T-helper 17 cell (primary cell): ENCODE measurements at regions not wholly inside any gene's neighbourhood (a gene's known extent, or its start where the extent isn't known, plus 50 kb on each side); places are given as distances from the start of the nearest gene placed in this dataset.

Experiments used
- ATAC-seq: fragments of 150-1000 bp; cut with Tn5 transposase; 2 replicates; pipeline ENCODE4 v1.10.0; 2021; ENCODE audit warnings: mild to moderate bottlenecking, moderate library complexity
- DNase-seq, 3 donors: peaks; one replicate each; pipeline versions ENCODE4 v3.0.0 to v3.0.0-alpha.2; 2020 to 2021
- H3K9me3 ChIP-seq: one replicate; pipeline ENCODE4 v1.7.0; 2013; ENCODE audit warnings: low read length, mild to moderate bottlenecking; ENCODE audit not compliant: control insufficient read depth, poor library complexity, severe bottlenecking
- H3K27ac Mint-ChIP-seq: one replicate; pipeline ENCODE4 v1.8.0; 2022; ENCODE audit warnings: mild to moderate bottlenecking, moderate library complexity, mixed read lengths
- H3K27me3 Mint-ChIP-seq: one replicate; pipeline ENCODE4 v1.8.0; 2022; ENCODE audit warnings: mixed read lengths
- H3K36me3 Mint-ChIP-seq: one replicate; pipeline ENCODE4 v1.8.0; 2022; ENCODE audit warnings: low read depth, mixed read lengths
- H3K4me1 Mint-ChIP-seq: one replicate; pipeline ENCODE4 v1.8.0; 2022; ENCODE audit warnings: mild to moderate bottlenecking, mixed read lengths
- H3K4me3 Mint-ChIP-seq: one replicate; pipeline ENCODE4 v1.8.0; 2022; ENCODE audit warnings: mild to moderate bottlenecking, moderate library complexity, mixed read lengths

- H3K4me1 Mint-ChIP-seq = no peaks in the 10 kb centered on the region
- ATAC-seq (no peak), DNase-seq (no peak)
- no peaks in the 10 kb centered on the region for H3K9me3 ChIP-seq
- H3K27ac Mint-ChIP-seq = no peak overlapping the region
- no peak overlapping the region for H3K4me3 Mint-ChIP-seq
- no peaks in the 10 kb centered on the region for H3K36me3 Mint-ChIP-seq
- no peaks in the 10 kb centered on the region for H3K27me3 Mint-ChIP-seq
These were observed 447.0 kb upstream of the SMIM21 start for GRCh38 chr18:75874401-75875089.

- no peaks in the 10 kb centered on the region for H3K9me3 ChIP-seq
- H3K27me3 Mint-ChIP-seq = no peaks in the 10 kb centered on the region
- DNase-seq (no peak), ATAC-seq (no peak)
- no peaks in the 10 kb centered on the region for H3K4me1 Mint-ChIP-seq
- H3K4me3 Mint-ChIP-seq = no peak overlapping the region
- no peaks in the 10 kb centered on the region for H3K36me3 Mint-ChIP-seq
- no peak overlapping the region for H3K27ac Mint-ChIP-seq
These were observed 444.1 kb upstream of the SMIM21 start for GRCh38 chr18:75871596-75871995.

- ATAC-seq = no peak
- no peak for DNase-seq
- no peaks in the 10 kb centered on the region for H3K9me3 ChIP-seq
- Mint-ChIP-seq H3K36me3 (no peaks in the 10 kb centered on the region), H3K27me3 (peaks cover 9% of the 10 kb centered on the region), H3K4me3 (no peak overlapping the region), H3K27ac (no peak overlapping the region), H3K4me1 (no peaks in the 10 kb centered on the region)
These were observed 441.7 kb upstream of the SMIM21 start for GRCh38 chr18:75869162-75869561.

DNA sequence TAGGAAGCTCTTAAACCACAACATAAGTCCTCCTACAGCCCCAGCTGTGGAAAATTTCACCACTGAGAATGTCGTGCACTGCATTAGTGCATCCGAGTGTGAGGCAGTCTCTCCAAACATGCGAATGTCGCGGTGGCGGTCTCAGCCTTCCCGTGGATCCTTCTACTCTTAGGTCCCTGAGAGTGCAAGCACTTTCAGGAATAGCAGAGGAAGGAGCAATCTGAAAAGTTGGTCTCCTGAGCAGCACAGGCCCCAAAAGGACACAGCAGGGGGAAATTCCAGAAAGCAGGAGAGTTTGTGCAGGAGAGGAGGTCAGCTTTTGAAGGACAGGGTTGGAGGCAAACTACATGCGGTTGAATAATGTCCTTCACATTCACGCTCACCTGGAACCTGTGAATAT, 440.5 kb upstream of the SMIM21 start:
- ATAC-seq (no peak), DNase-seq (no peak)
- no peak overlapping the region for H3K27ac Mint-ChIP-seq
- H3K27me3 Mint-ChIP-seq = peaks cover 9% of the 10 kb centered on the region
- no peaks in the 10 kb centered on the region for H3K36me3 Mint-ChIP-seq
- no peaks in the 10 kb centered on the region for H3K4me1 Mint-ChIP-seq
- no peak overlapping the region for H3K4me3 Mint-ChIP-seq
- H3K9me3 ChIP-seq = no peaks in the 10 kb centered on the region

- Mint-ChIP-seq H3K36me3 (no peaks in the 10 kb centered on the region), H3K4me3 (no peak overlapping the region), H3K27ac (no peak overlapping the region), H3K4me1 (no peaks in the 10 kb centered on the region), H3K27me3 (peaks cover 16% of the 10 kb centered on the region)
- no peak for ATAC-seq
- DNase-seq = no peak
- H3K9me3 ChIP-seq = no peaks in the 10 kb centered on the region
These were observed 438.1 kb upstream of the SMIM21 start for GRCh38 chr18:75865639-75866038.

GRCh38 chr18:75864816-75865215, 437.3 kb upstream of the SMIM21 start:
- H3K9me3 ChIP-seq = no peaks in the 10 kb centered on the region
- Mint-ChIP-seq H3K4me1 (no peaks in the 10 kb centered on the region), H3K27ac (no peak overlapping the region), H3K27me3 (peaks cover 20% of the 10 kb centered on the region), H3K36me3 (no peaks in the 10 kb centered on the region), H3K4me3 (no peak overlapping the region)
- DNase-seq (no peak), ATAC-seq (no peak)

- no peak overlapping the region for H3K27ac Mint-ChIP-seq
- no peaks in the 10 kb centered on the region for H3K36me3 Mint-ChIP-seq
- H3K4me3 Mint-ChIP-seq = no peak overlapping the region
- peaks cover 25% of the 10 kb centered on the region for H3K27me3 Mint-ChIP-seq
- DNase-seq = no peak
- no peaks in the 10 kb centered on the region for H3K4me1 Mint-ChIP-seq
- H3K9me3 ChIP-seq = no peaks in the 10 kb centered on the region
- ATAC-seq = no peak
These were observed 436.2 kb upstream of the SMIM21 start for GRCh38 chr18:75863696-75864095.

DNA sequence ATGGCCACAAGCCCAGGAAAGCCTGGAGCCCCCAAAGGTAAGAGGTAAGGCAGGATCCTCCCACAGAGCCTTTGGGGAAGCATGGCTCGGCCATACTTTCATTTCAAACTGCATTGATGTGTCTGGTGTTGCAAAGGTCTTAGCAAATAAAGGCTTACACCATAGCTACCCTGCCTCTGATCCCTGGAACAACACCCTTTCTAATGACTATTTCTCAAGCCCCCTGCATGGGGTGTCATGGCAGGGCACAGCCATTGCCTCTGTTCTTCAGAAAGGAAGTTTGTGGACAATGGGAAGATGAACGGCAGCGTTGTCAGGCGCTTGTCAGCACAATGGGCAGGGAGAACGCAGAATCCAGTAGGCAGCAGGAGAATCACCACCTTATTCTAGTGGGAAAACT, 435.0 kb upstream of the SMIM21 start:
- DNase-seq = no peak
- ATAC-seq = no peak
- H3K9me3 ChIP-seq = no peaks in the 10 kb centered on the region
- Mint-ChIP-seq H3K4me1 (no peaks in the 10 kb centered on the region), H3K36me3 (no peaks in the 10 kb centered on the region), H3K27ac (no peak overlapping the region), H3K4me3 (no peak overlapping the region), H3K27me3 (peaks cover 25% of the 10 kb centered on the region)

- DNase-seq = no peak
- Mint-ChIP-seq H3K36me3 (no peaks in the 10 kb centered on the region), H3K4me3 (no peak overlapping the region), H3K27me3 (peaks cover 16% of the 10 kb centered on the region), H3K27ac (no peak overlapping the region), H3K4me1 (no peaks in the 10 kb centered on the region)
- H3K9me3 ChIP-seq = no peaks in the 10 kb centered on the region
- ATAC-seq = no peak
These were observed 432.7 kb upstream of the SMIM21 start for GRCh38 chr18:75860166-75860565.

- H3K4me1 Mint-ChIP-seq = no peaks in the 10 kb centered on the region
- no peak for ATAC-seq
- no peak overlapping the region for H3K4me3 Mint-ChIP-seq
- peaks cover 16% of the 10 kb centered on the region for H3K27me3 Mint-ChIP-seq
- H3K9me3 ChIP-seq = no peaks in the 10 kb centered on the region
- no peaks in the 10 kb centered on the region for H3K36me3 Mint-ChIP-seq
- no peak for DNase-seq
- H3K27ac Mint-ChIP-seq = no peak overlapping the region
These were observed 432.0 kb upstream of the SMIM21 start for GRCh38 chr18:75859533-75859932.

DNA sequence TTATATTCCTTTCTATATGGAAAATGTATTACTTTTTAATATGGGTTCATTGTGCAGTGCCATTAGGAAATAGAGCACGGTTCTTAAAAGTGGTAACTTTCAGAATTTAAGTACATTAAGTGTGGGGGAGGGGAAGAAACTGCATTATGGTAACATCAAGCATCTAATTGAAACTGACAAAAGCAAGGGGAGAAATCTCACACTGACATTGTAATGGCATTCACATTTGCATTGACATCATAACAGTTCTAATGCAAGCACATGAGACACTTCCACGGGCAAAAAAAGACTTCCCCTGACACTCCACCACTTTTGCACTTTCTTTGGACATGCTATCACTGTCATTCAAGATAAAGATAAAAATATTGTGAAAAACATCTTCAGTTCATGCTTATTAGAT, 431.3 kb upstream of the SMIM21 start:
- no peak for ATAC-seq
- Mint-ChIP-seq H3K36me3 (no peaks in the 10 kb centered on the region), H3K4me1 (no peaks in the 10 kb centered on the region), H3K27me3 (peaks cover 16% of the 10 kb centered on the region), H3K4me3 (no peak overlapping the region), H3K27ac (no peak overlapping the region)
- H3K9me3 ChIP-seq = no peaks in the 10 kb centered on the region
- no peak for DNase-seq

GRCh38 chr18:75857558-75857957, 430.1 kb upstream of the SMIM21 start:
- Mint-ChIP-seq H3K27me3 (peaks cover 16% of the 10 kb centered on the region), H3K4me1 (no peaks in the 10 kb centered on the region), H3K36me3 (no peaks in the 10 kb centered on the region), H3K27ac (no peak overlapping the region), H3K4me3 (no peak overlapping the region)
- no peaks in the 10 kb centered on the region for H3K9me3 ChIP-seq
- ATAC-seq (no peak), DNase-seq (no peak)

DNA sequence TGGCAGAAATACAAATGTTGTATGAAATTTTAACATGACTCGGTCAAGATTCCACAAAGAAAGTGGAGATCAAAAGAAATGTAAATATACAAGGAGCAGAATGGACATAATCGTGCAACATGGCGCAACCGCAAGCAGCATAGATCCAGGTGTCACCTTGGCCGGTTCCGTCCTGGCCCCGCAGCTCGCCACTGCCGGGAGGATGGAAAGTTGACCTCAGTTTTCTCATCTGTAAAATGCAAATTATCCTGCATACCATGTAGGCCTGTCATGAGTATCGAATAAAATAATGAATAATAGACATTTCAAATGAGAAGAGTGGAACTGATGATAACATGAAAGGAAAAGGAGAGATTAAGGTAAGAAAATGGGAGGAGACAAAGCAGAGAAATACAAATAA, 427.3 kb upstream of the SMIM21 start:
- Mint-ChIP-seq H3K36me3 (no peaks in the 10 kb centered on the region), H3K4me3 (no peak overlapping the region), H3K27ac (no peak overlapping the region), H3K4me1 (no peaks in the 10 kb centered on the region), H3K27me3 (peaks cover 5% of the 10 kb centered on the region)
- DNase-seq = no peak
- H3K9me3 ChIP-seq = no peaks in the 10 kb centered on the region
- ATAC-seq = no peak

- no peak overlapping the region for H3K4me3 Mint-ChIP-seq
- no peak overlapping the region for H3K27ac Mint-ChIP-seq
- DNase-seq (no peak), ATAC-seq (no peak)
- H3K4me1 Mint-ChIP-seq = no peaks in the 10 kb centered on the region
- H3K36me3 Mint-ChIP-seq = no peaks in the 10 kb centered on the region
- no peaks in the 10 kb centered on the region for H3K9me3 ChIP-seq
- no peaks in the 10 kb centered on the region for H3K27me3 Mint-ChIP-seq
These were observed 426.7 kb upstream of the SMIM21 start for GRCh38 chr18:75854174-75854573.
